Stimulated activated CD4-positive, alpha-beta T cell treated with anti-CD3 and anti-CD28 coated beads, Interleukin-4, amount 100 ng/mL, for 4 hours (primary cell): ENCODE measurements at regions not wholly inside any gene's neighbourhood (a gene's known extent, or its start where the extent isn't known, plus 50 kb on each side); places are given as distances from the start of the nearest gene placed in this dataset.
"Not testable (repeated sequence)": the region's sequence is repeated elsewhere in the genome, so short reads cannot be mapped to it uniquely, and the experiment has no call there.

Experiments
- DNase-seq, 2 experiments: peaks; one replicate each; pipeline ENCODE4 v3.0.0-alpha.2; 2020

DNA sequence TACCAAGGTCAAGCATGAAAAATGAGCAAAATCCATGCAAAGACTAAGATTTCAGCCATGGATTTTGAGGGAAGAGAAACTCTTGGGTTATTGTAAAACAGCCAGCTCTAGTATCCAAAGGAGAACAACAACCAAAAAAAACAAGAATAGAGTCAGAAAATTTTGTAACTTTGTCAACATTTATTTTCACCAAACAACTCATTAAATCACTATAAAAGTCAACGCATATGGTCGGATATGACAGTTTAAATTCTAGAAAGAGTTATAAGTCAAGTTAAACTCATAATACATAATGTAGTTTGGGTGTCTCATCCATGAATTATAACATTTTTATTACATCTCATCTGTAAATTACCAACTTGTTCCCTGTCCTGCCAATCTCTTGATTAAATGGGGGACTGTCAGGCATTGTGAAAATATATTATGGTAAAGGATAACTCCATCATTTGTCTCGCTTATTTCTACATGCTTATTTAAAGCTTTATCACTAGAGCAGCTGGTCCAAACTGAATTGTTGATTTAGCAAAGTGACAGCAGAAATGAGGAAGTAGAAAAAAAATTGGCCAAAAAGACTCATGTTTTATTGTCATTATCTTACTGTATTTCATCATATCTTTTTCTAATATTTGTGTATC is 224.8 kb upstream of the NOCT start:
- DNase-seq, result no peak

DNA sequence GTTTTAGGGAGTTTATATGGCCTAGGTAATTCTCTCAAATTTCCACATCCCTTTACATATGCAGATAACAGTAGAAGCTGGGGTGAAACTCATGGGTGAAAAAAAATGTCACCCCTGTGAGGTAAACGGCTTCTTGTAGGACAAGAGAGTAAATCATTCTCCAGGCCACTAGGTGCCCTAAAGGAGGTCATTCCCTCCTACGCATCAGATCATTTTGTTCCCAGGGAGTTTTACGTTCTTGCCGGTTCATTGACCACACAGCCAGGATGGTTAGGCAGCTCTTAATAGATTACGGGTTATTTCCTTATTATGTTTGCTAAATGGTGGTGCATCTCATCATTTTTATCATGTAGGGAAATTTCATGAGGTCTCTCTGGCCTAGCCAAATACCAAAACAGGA is 225.8 kb upstream of the NOCT start:
- DNase-seq, result no peak

DNA sequence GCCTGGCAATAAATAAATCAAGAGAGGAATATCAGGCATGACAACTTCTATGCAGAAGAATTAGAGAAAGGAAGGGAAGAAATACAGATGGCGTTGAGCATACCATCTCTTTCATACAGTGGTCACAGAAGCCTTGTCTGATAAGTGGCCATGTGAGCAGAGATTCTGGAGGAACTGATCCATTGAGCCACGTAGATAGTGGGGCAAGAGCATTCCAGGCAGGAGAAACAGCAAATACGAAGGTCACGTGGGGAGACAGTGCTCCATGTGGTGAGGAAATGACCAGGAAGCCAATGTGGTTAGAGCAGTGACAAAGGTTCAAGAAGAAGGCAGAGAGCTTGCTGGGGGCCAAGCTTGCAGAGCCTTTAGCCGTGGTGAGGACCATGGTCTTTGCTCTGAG is 226.7 kb upstream of the NOCT start:
- DNase-seq, result no peak

DNA sequence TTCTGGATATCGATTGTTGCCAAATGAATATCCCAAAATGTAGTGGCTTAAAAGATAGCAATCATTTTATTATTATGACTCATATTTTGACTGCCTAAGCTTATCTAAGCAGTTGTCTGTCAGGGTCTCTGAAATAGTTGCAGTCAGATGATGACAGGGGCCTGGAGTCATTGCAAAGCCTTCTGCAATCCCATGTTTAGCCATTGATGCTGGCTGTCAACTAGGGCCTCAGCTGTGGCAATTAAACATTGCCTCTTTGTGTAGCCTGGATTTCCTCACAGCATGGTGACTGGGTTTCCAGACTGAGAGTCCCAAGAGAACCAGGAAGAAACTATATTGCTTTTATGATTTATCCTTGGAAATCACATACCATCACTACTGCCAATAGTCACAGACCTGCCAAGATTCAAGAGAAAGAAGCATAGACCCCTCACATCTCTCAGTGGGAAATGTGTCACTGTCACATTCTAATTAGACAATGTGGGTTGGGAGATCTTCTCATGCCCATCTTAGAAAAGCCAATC is 227.3 kb upstream of the NOCT start:
- no peak for DNase-seq

DNA sequence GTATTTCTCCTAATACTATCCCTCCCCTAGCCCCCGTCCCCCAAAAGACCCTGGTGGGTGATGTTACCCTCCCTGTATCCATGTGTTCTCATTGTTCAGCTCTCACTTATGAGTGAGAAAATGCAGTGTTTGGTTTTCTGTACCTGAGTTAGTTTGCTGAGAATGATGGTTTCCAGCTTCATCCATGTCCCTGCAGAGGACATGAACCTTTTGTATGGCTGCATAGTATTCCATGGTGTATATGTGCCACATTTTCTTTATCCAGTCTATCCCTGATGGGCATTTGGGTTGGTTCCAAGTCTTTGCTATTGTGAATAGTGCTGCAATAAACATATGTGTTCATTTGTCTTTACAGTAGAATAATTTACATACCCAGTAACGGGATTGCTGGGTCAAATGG is 235.8 kb upstream of the NOCT start:
- DNase-seq, result not testable (repeated sequence)

- no peak for DNase-seq
These were observed 239.7 kb upstream of the NOCT start for GRCh38 chr4:138775890-138776289.

DNA sequence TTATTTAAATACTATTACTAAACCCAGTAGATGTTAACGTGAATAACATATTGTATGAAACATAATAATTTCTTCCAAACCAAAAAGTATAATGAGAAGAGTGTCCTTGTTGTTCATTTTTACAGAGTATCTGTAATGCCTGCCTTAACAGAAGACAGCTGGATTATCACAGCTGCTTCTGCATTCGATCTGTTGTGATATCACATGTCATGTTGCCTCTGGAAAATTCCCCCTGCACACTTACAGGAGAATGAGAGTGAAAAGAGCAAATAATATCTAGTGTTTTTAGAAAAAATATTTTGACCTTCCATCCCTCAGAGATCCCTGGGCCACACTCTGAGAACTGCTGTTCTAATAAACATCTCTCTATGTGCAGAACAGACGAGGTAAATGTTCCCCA is 240.1 kb upstream of the NOCT start:
- no peak for DNase-seq

DNA sequence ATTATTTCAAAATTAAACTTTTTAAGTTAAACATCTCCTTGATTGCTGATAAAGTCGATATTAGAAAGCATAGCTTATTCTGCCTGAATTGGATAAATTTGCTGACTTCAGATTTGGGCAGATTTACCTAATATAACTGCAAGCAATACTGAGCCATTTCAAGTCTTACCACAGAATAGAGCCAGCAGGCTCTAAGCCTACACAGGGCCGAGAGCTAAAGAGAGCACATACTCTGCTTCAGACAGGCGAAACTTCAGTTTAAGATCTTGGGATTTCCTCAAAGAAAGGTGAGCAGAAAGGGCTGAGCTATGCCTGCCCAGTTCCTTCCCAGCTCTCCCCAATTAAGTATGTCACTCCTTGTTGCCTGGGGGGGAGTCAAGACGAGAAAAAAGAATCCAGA is 240.6 kb upstream of the NOCT start:
- no peak for DNase-seq

- DNase-seq, result not testable (repeated sequence)
These were observed 241.5 kb upstream of the NOCT start for GRCh38 chr4:138774125-138774524.

GRCh38 chr4:138773321-138773720 is 242.3 kb upstream of the NOCT start:
- no peak for DNase-seq

DNA sequence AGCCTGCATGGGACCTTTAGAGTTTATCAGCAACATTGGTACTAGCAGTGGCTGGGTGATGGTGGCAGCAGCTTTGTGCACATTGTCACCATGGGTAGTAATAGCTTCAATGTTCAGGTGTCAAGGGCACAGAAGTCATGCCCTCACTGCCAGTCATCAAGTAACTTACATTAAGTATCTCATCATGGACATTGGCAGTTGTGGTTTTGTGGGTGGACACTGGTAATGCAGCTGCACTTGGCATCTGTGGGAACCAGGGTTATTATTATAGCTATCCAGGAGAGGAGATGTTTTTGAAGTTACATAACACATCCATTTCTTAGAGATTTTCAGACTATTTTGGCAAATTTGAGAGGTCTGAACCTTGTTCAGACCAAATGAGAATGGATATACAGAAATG is 243.2 kb upstream of the NOCT start:
- no peak for DNase-seq

GRCh38 chr4:138770818-138771217 is 244.8 kb upstream of the NOCT start:
- DNase-seq, result no peak

DNA sequence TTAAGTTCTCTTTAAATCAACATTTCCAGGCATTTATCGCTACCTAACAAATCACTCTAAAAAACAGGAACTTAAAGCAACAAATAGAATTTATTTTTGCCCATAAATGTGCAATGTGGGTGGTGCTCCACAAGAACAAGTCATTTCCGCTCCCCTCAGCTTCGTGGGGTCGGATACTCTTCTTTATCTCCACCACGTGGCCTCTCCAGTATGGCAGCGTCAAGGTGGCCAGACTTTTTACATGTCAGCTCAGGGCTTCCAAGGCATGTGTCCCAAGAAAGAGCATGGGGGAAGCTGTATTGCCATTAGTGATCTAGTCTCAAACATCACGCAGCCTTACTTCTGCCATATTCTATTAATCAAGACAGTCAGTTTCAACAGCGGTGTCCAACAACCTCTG is 249.2 kb upstream of the NOCT start:
- no peak for DNase-seq

DNA sequence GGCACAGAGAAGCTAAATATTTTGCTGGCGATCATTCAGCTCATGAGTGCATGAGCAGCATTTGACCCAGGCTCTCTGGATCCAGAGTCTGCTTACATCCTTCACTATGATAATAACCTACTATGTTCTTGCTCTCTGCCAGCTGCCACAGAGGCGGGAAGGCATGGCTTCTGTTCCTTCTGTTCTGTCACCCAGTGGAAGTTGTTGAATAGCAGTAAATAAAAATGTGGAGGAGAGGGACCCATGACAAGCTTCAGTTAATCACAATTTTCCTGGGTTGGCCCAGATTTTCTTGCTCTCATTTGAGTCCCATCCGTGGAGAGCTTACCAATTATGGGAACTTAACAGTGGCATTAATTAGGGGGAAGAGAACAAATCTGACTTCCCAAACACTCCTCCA is 250.1 kb upstream of the NOCT start:
- DNase-seq, result no peak

DNA sequence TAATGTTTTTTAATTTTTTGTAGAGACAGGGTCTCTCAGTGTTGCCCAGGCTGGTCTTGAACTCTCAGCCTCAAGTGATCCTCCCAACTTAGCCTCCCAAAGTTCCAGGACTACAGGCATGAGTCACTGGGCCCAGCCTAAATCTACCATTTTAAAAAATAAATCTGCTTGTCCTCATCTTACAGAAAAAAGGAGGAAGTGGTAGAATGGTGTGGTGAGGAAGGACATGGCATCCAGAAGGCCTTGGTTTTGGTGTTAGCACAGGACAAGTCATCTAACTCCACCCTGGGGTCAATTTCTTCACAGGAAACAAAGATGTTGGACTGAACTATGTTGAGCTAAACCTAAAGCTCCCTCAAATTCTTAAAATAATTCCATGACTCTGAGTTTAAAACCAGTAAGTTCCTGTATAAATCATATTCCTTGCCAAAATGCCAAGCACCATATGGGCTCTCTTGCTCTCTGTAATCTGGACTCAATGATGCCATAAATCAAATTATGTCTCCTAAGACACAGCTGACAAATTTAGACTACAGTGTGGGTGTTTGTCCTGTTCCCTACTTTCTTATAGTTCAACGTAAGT is 253.9 kb upstream of the NOCT start:
- DNase-seq, result no peak

DNA sequence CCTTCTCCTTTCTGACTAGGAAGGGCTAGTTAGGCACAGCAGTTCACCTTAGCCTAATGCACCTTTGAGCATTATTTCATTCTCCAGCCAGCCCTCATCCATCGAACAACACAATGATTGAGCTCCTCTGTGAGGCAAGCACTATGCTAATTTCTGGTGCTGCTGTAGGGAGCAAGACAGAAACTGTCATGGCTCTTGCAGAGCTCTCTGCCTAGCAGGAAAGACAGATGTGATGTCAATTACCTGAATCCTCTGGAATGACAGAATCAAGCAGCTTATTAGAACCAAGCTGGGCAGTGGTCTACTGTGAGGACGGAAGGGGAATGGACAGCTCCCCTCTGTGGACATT is 256.1 kb upstream of the NOCT start:
- no peak for DNase-seq

DNA sequence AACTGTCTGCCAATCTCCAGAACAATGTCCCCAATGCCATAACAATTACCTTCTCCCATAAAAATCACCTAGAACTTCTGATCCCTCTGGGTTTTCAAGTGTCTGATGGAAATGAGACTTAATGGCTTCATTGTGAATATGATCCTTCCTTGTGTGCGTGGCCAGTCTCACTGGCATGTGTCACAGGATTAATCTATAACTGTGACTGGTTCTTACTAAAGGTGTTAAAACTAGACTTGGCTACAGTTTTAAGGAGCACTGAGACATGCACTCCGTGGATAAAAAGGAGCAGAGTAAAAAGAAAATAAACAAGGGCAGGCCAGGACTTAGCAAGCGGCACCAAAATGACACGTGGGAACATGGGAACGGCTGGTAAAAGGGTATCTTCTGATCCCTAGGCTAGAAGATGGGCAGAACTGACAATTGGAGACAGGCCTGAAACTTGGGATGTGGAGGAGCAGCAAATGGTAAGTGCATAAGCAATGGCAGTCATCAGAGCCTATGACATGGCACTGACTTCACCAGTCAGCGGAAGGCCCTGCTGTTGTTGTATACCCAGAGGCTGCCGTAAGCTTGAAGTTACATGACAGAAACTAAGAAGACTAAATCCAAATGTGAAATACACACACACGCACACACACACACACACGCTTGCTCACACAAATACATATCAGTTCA is 256.6 kb upstream of the NOCT start:
- DNase-seq, result no peak

DNA sequence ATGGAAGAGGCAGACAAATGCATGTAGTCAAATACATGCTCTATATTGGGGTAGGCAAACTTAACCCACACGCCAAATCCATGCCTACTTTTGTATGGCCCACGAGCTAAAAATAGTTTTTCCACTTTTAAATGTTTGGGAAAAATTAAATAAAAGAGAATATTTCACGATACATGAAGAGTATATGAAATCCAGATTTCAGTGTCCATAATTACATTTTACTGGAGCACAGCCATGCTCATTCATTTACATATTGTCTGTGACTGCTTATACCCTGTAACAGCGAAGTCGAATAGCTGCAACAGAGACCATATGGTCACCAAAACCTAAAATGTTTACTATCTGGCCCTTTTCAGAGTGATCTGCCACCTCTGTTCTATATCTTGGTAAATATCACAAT is 257.4 kb upstream of the NOCT start:
- no peak for DNase-seq

DNA sequence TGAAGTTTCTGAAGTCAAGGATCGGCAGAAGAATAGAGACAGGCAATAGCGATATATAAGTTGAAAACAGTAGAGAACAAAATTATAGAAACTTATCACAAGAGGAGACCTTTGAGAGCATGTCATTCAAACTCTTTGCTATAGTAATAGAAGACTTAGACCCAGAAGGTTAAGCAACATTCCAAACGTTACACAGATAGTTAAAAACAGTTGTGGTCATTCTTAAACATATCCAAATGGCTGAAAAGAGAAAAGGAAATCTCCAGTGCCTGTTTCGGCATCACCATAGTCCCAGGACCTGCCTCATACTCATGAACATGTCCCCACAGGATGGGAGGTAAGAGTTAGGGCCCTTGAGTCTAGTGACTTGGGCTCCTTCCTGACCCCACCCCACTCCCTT is 258.1 kb upstream of the NOCT start:
- DNase-seq, result no peak

DNA sequence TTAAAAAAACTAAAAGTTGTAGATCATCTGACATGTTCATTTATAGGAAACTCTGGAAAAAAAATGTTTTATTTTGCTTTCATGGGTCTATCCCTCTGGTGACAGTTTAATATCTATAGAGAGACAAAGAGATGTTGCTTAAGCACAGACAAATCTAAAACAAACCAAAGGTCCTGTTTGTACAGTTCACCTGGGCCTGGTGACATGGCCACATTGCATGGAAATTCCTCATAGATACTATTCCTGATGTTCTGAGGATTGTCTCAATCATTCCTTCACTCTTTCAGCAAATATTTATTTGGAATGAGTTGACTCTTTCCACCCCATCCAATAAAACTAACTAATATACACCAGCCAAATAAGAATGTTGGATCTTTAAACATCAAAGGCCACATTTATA is 259.1 kb upstream of the NOCT start:
- DNase-seq, result no peak

DNA sequence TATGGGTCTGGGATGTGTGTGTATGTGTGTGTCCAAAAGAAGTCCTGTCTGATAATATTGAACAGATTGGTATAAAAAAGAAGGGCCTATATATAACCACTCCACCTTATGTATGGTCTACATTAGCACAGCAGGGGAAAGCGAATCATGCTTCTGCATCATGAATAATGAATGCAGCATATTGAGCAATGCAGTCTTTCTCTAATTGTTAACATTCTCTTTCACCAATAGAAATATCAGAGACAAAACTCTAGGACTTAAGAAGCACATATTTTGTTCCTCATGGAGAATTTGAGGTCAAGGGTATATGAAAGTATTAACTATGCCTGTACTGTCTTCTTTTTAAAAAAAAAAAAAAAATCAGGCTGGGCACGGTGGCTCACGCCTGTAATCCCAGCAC is 264.3 kb upstream of the NOCT start:
- no peak for DNase-seq

- DNase-seq, result no peak
These were observed 266.3 kb upstream of the NOCT start for GRCh38 chr4:138749303-138749702.

DNA sequence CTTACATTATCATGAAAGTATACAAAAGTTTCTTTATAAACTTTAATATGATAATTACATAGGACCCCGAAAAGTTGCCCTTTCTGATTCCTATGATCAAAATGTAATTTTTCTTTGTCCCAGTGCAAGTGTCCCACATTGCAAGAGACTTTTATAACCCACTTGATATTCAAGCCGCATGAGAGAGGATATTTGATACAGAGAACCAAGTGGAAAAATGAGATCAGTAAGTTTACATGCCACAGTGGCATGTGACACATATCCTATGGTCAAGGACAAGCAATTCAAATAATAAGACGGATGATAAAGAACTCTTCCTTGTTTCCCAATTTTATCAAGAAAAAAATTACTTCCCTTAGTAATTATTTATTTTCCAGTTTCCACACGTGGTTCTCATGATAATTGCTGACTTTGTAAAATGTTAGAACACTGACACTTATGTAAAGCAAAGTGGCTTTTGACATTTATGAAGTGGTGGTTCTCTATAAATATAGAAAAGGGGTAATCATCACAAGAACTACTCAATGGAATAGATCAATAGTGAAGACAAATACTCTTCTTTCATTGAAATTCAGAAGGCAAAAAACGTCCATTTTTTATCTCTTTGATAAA is 273.7 kb upstream of the NOCT start:
- no peak for DNase-seq
